Fibroblast of skin of abdomen (primary cell): ENCODE measurements at regions not wholly inside any gene's neighbourhood (a gene's known extent, or its start where the extent isn't known, plus 50 kb on each side); places are given as distances from the start of the nearest gene placed in this dataset.
"Not testable (repeated sequence)": the region's sequence is repeated elsewhere in the genome, so short reads cannot be mapped to it uniquely, and the experiment has no call there.

Experiments used
- DNase-seq: peaks from one replicate; pipeline ENCODE4 v3.0.0-alpha.2; 2013

GRCh38 chr16:22722551-22723541 is 91.1 kb upstream of the HS3ST2 start:
- not testable (repeated sequence) for DNase-seq

- no peak for DNase-seq
Observed at GRCh38 chr16:22726868-22727267, 87.1 kb upstream of the HS3ST2 start.

- no peak for DNase-seq
Observed at GRCh38 chr16:22727285-22728166, 86.4 kb upstream of the HS3ST2 start.

GRCh38 chr16:22728167-22728836 is 85.7 kb upstream of the HS3ST2 start:
- DNase-seq, result no peak

GRCh38 chr16:22732400-22732799 is 81.6 kb upstream of the HS3ST2 start:
- no peak for DNase-seq

- no peak for DNase-seq
Observed at GRCh38 chr16:22732959-22733358, 81.0 kb upstream of the HS3ST2 start.

GRCh38 chr16:22734368-22734767 is 79.6 kb upstream of the HS3ST2 start:
- DNase-seq, result no peak

GRCh38 chr16:22736791-22737190 is 77.2 kb upstream of the HS3ST2 start:
- no peak for DNase-seq

- no peak for DNase-seq
Observed at GRCh38 chr16:22739077-22739476, 74.9 kb upstream of the HS3ST2 start.

GRCh38 chr16:22743401-22743800 is 70.6 kb upstream of the HS3ST2 start:
- DNase-seq, result no peak

GRCh38 chr16:22751104-22751667 is 62.8 kb upstream of the HS3ST2 start:
- no peak for DNase-seq

- DNase-seq, result no peak
Observed at GRCh38 chr16:22751685-22752084, 62.3 kb upstream of the HS3ST2 start.

GRCh38 chr16:22753451-22753850 is 60.5 kb upstream of the HS3ST2 start:
- DNase-seq, result no peak

- no peak for DNase-seq
Observed at GRCh38 chr16:22754577-22754976, 59.4 kb upstream of the HS3ST2 start.

GRCh38 chr16:22757202-22757601 is 56.8 kb upstream of the HS3ST2 start:
- DNase-seq, result no peak

- DNase-seq, result no peak
Observed at GRCh38 chr16:22762486-22762885, 51.5 kb upstream of the HS3ST2 start.

GRCh38 chr16:22763437-22764080 is 50.4 kb upstream of the HS3ST2 start:
- DNase-seq, result no peak
